ENCODE measurements at regions not wholly inside any gene's neighbourhood (a gene's known extent, or its start where the extent isn't known, plus 50 kb on each side); places are given as distances from the start of the nearest gene placed in this dataset.
"Not testable (repeated sequence)": the region's sequence is repeated elsewhere in the genome, so short reads cannot be mapped to it uniquely, and the experiment has no call there.

DNA sequence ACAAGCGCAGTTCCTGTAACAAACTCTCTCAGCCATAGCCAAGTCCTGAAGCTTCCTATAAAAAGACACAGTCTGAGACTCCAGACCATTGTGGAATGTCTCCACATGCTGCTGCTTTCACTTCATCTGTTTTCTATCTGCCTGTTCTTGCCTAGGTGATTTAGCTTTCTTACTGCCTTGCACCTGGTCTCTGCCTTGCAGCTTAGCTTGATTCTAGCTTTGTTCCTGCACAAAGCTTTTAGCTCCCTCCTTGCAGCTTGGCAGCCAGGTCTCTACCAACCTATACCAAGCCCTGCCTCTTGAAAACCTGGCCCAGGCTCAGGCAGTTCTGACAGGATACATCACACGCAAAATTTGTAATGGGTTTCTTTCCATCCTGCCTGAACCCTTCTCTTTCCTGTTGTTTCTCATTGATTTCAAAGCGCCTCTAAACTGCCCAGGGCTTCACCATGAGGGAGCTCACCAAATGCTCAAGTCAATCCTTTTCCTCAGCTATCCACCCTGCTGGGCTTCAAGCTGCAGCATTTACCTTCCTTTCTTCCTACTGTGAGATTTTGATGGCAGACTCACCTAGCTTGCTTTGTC, 941.3 kb upstream of the NXPH2 start:
- peak in 5 of 58 donors; percentile 11 to 29 (median 17) for DNase-seq

DNA sequence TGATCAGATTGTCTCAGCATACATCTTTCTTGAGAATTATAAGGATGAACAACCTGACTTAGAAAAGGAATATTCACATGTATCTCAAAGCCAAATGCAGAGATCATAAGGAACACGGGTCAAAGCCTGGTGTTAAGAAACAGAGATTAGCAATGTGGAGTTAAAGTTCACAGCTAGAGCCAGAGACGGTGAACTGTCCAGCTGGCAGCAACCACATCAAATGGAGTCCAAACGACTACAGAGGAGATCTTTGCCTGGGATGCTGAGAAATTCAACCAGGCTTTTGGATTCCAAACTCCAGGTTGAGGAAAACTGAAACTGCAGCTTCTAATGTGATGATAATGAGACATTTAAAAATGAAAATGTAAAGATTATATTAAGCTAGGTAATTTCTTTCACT, 939.9 kb upstream of the NXPH2 start:
- no peak for DNase-seq

DNA sequence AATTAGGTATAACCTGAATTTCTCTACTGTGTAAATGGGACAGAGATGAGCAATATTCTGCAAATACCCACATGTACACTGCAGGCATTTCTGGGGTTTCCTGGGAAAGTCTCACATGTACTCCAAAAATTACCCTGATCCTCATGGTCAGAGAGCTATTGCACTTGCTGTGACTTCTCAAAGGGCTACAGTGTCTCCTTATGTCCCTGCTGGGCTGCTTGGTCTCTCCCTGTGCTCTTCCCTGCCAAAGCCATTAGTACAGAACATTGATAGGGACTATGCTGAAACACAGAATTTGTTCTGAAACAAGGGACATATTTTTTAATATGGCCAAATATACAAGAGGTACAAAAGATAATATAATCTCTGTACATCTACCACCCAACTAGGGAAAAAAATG, 924.4 kb upstream of the NXPH2 start:
- no peak for DNase-seq

DNA sequence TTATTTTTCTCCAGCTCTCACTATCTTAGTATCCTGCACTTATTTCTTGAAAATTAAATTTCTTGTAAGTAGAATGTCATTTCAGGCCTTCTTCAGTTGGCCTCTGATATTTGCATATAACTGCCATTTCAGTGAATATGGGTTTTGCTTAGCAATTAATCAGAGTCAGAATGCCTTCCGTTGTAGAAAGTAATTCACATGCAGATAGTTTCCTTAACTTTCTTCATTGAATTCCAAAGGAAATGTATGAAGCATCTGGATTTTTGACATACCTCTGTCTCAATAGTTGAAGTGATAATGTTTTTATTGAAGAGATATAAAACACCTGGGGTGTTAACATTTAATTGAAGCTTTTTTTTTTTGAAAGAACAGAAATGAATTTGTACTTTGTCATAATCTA, 914.1 kb upstream of the NXPH2 start:
- no peak for DNase-seq

DNA sequence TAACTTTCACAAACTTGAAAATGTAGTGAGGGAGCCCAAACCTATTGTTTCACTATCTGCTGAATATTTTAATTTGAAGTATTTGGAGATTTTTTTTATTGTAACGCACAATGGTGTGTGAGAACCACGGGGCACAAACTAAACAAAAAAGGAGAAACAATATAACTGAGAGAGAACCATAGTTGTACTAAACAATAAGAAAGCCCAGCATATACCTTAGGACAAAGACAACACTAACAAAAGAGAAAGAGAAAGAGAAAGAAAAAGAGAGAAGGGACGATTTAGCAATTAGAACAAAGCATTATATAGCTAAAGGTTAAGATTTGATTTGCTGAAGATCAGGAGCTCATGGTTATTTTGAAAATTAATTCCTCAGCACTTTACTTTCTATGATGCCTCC, 906.0 kb upstream of the NXPH2 start:
- no peak for DNase-seq

DNA sequence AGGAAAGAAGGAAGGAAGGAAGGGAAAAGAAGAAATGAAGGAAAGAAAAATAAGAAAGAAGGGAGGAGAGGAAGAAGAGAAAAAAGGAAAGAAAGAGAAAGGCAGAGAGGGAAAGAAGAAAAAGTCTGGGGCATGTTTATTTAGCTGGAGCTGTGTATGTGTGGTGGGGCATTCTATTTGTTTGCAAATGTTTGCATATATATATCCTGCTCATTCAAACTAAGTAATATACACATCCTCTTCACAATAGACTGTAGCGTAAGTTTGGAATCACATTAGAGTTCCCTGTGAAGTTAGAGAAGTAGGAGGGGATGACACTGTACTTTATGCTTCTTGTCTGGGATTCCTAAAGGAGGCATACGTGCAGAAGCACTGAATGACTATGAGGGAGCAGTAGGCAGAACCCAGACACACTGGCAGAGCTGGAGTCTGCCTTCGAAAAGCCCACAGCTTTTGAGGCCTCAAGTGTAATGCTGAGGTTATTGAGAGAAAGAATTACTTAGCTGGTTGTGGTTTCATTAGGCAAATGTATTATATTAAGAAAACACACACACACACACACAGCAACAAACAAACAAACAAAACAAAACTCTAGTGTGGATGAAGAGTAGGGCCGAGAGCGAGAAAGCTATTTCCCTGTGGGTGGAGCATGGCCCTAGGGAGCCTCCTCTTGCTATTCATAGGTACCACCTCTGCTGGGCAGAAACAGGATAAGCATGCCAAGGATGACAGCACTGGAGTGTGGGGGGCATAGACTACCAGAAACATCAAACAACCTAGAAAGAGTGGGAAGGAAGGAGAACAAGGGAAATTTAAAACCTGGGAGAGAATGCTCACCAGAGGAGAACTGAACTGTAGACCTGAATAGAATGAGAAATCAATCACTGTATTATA, 905.1 kb upstream of the NXPH2 start:
- no peak for DNase-seq

DNA sequence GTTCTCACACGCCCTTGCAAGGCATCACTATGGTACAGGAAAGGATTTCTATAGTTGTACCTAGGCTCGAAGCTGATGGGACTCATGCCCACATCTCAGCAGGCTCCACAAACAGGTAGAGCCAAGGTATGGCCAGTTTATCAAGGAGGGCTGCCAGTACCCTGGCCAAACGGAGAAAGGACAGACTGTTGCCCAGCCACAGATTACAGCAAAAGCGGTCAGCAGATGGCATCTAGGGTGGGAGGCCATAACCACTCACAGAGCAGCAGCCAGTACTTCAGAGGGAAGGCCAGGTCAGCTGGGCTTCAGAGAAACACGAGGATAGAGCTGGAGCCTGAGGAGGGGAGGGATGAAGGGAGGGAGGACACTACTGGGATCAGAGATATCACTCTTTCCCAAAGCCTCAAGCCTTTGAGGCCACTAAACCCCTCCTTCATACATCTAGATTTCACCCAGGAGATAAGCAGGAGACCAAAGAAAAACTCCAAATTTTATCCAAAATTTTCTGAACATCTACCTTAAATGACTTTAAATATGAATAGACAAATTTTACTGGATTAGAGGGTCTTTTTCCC, 904.2 kb upstream of the NXPH2 start:
- no peak for DNase-seq

DNA sequence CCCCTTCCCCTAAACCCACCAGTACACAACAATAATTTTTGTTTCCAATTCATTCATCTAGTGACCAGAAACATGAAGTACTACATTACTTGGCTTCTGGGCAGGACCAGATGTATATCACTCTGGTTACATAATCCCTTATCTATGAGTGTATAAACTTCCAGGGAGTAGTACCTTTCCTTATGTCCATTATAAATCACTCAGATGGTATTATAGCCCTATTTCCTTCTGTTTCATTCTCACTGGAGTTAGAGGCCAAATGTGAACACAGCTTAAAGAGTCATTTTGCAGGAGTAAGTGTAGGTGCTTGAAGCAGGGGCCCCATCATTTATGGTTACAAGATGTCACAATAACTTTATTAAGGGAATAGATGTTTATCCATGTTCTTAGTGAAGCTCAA, 894.4 kb upstream of the NXPH2 start:
- DNase-seq: no peak

DNA sequence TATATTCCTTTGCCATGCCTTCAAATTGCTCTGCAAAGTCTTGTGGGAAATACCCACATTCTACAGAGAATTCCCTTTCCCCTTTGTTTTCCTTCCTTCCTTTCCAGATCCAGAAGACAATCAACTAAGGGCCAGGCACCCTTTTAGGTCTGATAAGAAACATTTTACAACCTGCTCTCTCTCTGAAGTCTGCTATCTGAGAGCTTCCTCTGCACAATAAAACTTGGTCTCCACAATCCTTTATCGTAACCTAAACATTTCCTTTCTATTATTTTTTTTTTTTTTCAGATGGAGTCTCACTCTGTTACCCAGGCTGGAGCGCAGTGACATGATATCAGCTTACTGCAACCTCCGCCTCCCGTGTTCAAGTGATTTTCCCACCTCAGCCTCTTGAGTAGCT, 893.3 kb upstream of the NXPH2 start:
- DNase-seq: not testable (repeated sequence)

DNA sequence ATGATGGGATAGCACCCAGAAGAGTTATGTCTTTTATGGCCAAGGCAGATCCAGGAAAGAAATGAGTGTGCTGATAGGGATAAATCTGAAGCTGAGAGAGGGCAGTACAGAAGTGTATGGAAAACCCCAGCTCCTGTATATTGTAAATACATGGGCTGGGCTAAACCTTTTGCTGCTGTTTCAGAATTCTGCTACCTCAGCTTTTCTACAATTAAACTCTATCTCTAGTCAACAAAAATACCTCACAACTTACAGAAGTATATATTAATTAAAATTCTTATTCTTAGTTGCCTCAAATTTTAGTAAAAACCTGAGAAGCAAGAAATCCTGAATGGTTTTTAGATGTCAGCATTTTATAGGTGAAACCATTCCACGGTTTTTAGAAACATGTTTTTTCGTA, 889.5 kb upstream of the NXPH2 start:
- no peak for DNase-seq

DNA sequence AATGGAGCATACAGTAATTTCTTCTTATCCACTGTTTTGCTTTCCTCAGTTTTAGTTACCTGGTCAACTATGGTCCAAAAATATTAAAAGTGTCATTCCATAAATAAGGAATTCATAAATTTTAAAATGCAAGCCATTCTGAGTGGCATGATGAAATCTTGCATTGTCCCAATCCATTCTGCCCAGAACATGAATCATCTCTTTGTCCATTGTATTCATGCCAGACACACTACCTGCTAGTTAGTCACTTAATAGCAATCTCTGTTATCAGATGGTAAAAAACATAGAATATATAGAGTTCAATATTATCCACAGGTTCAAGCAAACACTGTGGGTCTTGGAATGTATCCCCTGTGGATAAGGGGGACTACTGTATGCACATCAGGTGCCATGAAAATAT, 872.2 kb upstream of the NXPH2 start:
- DNase-seq: no peak

DNA sequence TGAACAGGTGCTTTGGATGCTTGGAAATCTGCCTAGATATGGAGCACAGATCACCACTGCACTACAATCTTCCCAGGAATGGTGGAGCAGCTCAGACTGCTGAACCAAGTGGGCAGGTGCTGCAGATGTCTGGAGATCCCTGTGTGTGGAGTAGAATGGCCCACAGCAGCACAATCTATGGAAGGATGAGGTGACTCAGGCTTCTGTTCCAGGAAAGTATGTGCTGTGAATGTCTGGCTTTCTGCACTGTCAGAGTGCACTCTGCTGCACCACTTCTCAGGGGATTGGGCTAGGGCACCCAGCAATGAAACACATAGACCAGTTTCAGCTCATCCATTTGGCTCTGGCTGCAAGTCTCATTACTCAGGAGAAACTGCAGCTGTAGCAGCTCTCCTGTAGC, 865.4 kb upstream of the NXPH2 start:
- no peak for DNase-seq

DNA sequence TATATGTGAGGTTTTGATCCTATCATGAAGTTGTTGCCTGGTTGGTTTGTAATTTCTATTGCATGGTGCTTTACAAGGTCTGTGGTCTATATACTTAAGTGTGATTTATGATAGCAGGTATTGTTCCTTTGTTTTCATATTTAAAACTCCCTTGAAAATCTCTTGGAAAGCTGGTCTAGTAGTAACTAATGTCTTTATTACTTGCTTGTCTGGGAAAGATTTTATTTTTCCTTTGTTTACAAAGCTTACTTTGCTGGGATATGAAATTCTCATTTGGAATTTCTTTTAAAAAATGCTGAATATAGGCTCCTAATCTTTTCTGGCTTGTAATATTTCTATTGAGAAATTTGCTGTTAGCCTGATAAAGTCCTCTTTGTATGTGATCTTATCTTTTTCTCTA, 862.9 kb upstream of the NXPH2 start:
- DNase-seq: no peak

DNA sequence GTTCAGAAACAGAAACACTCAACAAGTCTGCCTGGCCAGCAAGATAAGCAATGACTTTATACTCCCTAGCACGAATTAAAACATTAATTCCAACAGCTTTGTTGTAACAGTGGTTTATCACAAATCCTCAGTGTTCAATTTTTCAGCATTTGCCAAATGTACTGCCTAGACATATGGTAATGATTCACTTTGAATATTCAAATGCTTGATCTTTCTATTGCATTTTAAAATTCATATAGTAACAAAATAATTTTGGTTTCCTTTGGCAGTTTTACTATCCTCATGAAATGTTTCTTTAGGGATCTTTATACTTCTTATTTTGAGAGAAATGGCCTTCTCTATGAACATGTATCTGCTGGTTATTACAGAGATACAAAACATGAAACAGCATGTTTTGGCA, 851.8 kb upstream of the NXPH2 start:
- no peak for DNase-seq

DNA sequence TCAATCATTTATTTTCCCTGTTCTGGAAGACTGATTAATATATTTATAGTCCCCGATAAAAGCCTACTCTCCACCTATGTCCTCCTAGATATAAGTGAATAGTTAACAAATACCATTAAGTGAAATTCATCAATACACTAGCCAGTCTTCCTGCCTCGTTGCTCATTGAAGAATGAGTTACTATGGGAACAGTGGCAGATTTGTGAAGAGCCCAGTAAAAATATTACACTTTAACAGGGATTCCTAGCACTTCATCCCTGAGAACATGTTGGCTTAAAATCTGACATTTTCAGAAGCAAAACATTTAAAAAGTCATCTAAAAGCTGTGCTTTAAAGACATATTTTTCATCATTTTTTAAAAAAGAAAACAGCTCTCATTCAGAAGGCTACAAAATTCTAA, 848.7 kb upstream of the NXPH2 start:
- no peak for DNase-seq

DNA sequence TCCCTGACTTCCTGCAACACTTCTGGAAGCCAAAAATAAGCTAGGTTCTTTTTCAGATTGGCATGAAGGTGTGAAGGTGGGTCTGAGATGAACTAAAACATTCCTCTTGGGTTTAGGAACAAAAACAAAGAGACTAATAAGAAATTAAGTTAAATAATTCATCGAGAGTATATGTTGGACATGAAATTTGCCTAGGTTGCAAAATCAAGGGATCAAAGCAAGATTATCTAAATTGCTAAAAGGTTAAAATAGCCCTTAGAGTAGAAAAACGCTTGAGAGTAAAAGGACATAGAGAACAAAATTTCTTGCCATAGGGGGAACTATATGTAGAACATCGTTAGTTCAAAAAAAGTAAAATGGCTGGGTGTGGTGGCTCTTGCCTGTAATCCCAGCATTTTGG, 845.9 kb upstream of the NXPH2 start:
- DNase-seq: no peak

DNA sequence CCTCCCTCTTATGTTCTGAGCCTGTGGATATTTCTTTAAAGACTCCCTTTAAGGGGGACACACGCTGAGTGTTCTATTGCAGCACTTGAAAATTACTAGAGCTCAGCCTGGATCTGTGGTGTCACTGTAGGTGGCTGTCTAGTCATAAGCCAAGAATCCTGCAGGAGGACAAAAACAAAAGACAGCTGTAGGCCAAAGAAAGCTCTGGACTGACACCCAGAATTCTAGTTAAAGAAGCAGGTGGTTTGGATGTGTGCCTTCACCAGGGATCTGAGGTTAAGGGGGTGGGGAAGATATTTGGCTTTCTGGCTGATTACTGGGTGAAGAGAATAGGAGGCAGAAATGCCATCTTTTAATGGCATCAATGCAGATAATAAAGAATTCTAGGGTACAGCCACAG, 842.5 kb upstream of the NXPH2 start:
- no peak for DNase-seq

DNA sequence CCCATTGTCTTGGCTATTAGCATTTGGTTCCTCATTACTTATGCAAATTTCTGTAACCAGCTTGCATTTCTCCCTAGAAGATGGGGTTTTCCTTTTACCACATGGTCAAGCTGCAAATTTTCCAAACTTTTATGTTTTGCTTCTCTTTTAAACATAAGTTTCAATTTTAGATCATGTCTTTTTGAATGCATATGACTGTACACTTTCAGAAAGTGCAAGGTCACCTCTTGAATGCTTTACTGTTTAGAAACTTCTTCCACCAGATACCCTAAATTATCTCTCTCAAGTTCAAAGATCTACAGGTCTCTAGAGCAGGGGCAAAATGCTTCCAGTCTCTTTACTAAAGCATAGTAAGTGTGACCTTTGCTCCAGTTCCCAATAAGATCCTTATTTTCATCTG, 837.6 kb upstream of the NXPH2 start:
- DNase-seq: no peak

DNA sequence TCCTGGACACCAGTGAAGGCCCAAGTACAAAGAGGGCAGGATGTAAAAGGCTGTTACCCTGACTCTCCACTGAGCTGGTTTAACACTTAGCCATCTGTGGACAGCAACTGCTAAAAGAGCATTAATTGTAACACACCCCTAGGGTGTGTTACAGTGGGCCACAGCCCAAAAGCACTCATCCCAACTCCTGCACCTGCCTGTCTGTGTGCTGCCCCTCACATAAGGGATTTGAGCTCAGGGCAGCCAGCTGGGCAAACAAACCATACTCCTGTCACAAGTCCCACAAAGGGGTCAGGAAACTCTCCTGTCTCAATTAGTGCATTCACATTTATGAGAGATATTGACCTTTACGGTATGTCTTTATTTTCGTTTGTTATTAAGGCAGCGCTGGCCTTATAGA, 833.1 kb upstream of the NXPH2 start:
- DNase-seq: no peak

DNA sequence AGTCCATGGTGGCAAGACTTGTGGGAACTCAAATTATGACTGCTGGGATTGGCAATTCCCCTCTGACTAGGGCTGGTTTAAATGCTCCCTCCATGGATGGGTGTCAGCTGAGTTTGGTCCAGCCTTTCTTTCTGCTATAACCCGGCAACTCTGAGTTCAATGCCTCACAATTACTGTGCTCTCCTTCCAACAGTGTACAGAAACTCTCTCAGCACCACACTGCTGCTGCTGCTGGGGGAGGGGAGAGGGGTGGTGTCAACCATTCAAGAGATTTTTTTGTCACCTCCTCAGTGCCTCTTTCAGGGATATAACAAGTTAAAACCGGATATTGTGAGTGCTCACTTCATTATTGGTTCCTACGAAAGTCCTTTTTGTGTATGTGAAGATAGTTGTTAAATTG, 830.3 kb upstream of the NXPH2 start:
- DNase-seq: no peak

DNA sequence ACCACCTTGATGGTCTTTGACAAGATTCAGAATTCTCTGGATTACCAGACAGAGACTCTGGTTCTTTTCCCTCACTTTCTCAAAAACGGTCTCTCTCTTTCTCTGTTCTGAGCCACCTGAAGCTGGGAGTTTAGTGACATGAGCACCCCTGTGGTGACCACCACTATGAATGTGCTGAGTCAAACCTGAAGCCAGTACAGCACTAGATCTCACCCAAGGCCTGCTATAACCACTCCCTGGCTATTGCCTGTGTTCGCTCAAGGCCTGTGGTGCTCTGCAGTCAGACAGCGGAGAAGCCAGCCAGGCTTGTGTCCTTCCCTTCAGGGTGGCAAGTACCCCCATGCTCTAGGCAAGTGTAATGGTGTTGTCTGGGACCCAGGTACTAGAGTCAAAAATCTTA, 828.9 kb upstream of the NXPH2 start:
- DNase-seq: no peak

DNA sequence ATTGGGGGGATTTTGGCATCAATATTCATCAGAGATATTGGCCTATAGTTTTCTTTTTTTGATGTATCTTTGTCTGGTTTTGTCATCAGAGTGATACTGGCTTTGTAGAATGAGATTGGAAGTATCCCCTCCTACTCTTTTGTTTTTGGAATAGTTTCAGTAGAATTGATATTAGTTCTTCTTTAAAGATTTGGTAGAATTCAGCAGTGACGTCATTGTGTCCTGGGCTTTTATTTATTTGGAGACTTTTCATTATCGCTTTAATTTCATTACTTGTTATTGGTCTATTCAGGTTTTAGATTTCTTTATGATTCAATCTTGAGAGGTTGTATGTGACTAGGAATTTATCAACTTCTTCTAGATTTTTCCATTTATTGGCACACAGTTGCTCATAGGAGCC, 825.5 kb upstream of the NXPH2 start:
- no peak for DNase-seq

DNA sequence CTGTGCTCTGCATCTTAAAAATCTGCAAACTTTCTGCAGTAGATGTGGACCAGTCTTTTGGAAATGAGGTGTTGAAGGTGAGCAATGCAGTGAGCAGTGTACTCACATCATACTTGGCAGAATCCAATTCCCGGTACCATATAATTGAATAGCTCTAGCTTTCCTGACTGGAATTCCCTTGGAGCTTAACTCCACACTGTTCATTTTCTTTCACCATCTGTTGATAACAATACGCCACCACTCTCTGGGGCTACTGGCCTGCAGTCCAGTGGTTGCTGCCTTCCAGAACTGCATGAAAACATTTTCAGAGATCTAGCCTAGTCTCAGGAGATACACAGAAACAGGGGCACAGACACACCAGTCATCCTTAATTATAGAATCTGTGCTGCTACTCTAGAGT, 820.0 kb upstream of the NXPH2 start:
- DNase-seq: no peak

All from anterior cingulate cortex (tissue), 58 donors.